GM21447 (cell line): ENCODE measurements at regions not wholly inside any gene's neighbourhood (a gene's known extent, or its start where the extent isn't known, plus 50 kb on each side); places are given as distances from the start of the nearest gene placed in this dataset.
"Not testable (repeated sequence)": the region's sequence is repeated elsewhere in the genome, so short reads cannot be mapped to it uniquely, and the experiment has no call there.

Experiments
- ATAC-seq: cut with Tn5 transposase; IDR thresholded peaks from one replicate; pipeline ENCODE4 v1.9.1; 2021; ENCODE audit not compliant: unreplicated experiment

- not testable (repeated sequence) for ATAC-seq
Observed at GRCh38 chr5:67722582-67722981, 493.0 kb upstream of the PIK3R1 start.

GRCh38 chr5:67720162-67720772 is 495.3 kb upstream of the PIK3R1 start:
- no peak for ATAC-seq

GRCh38 chr5:67702008-67702407 is 505.4 kb upstream of the CD180 start:
- no peak for ATAC-seq

GRCh38 chr5:67699560-67699959 is 503.0 kb upstream of the CD180 start:
- ATAC-seq = no peak

GRCh38 chr5:67696446-67696845 is 499.8 kb upstream of the CD180 start:
- ATAC-seq = no peak

- ATAC-seq = no peak
Observed at GRCh38 chr5:67695369-67695768, 498.8 kb upstream of the CD180 start.

GRCh38 chr5:67694810-67695191 is 498.2 kb upstream of the CD180 start:
- ATAC-seq = no peak

- ATAC-seq = no peak
Observed at GRCh38 chr5:67693956-67694809, 497.6 kb upstream of the CD180 start.

GRCh38 chr5:67686746-67687145 is 490.1 kb upstream of the CD180 start:
- ATAC-seq = no peak

GRCh38 chr5:67681703-67682102 is 485.1 kb upstream of the CD180 start:
- no peak for ATAC-seq

GRCh38 chr5:67680099-67680498 is 483.5 kb upstream of the CD180 start:
- ATAC-seq = no peak

- ATAC-seq = no peak
Observed at GRCh38 chr5:67679184-67679841, 482.7 kb upstream of the CD180 start.

- ATAC-seq = no peak
Observed at GRCh38 chr5:67678594-67678993, 482.0 kb upstream of the CD180 start.

GRCh38 chr5:67677422-67677970 is 480.9 kb upstream of the CD180 start:
- ATAC-seq = no peak

- no peak for ATAC-seq
Observed at GRCh38 chr5:67676863-67677262, 480.3 kb upstream of the CD180 start.

GRCh38 chr5:67674159-67674655 is 477.6 kb upstream of the CD180 start:
- no peak for ATAC-seq

GRCh38 chr5:67673618-67674017 is 477.0 kb upstream of the CD180 start:
- no peak for ATAC-seq

GRCh38 chr5:67673180-67673579 is 476.6 kb upstream of the CD180 start:
- no peak for ATAC-seq

- ATAC-seq = no peak
Observed at GRCh38 chr5:67672636-67673035, 476.0 kb upstream of the CD180 start.

GRCh38 chr5:67669916-67670315 is 473.3 kb upstream of the CD180 start:
- ATAC-seq = no peak

GRCh38 chr5:67660149-67660548 is 463.6 kb upstream of the CD180 start:
- ATAC-seq = no peak

- no peak for ATAC-seq
Observed at GRCh38 chr5:67659288-67659687, 462.7 kb upstream of the CD180 start.
